Occipital lobe (tissue), 1 donor: ENCODE measurements at regions not wholly inside any gene's neighbourhood (a gene's known extent, or its start where the extent isn't known, plus 50 kb on each side); places are given as distances from the start of the nearest gene placed in this dataset.

ENCODE experiments used
- DNase-seq: peaks from one replicate; lab custom pipeline; 2025; lab: John Stamatoyannopoulos, UW

GRCh38 chr17:51487947-51488346 lies 227.6 kb downstream of the UTP18 start:
- DNase-seq, result no peak

- no peak for DNase-seq
Measured at GRCh38 chr17:51491416-51491815, 231.1 kb downstream of the UTP18 start.

GRCh38 chr17:51493206-51493605 lies 232.9 kb downstream of the UTP18 start:
- DNase-seq, result no peak

- DNase-seq, result no peak
Measured at GRCh38 chr17:51496378-51496777, 236.0 kb downstream of the UTP18 start.

- DNase-seq, result no peak
Measured at GRCh38 chr17:51499897-51500296, 239.6 kb downstream of the UTP18 start.

GRCh38 chr17:51500454-51500853 lies 240.1 kb downstream of the UTP18 start:
- DNase-seq, result no peak

GRCh38 chr17:51505450-51505849 lies 245.1 kb downstream of the UTP18 start:
- DNase-seq, result no peak

GRCh38 chr17:51507444-51507843 lies 247.1 kb downstream of the UTP18 start:
- no peak for DNase-seq

GRCh38 chr17:51508048-51508447 lies 247.7 kb downstream of the UTP18 start:
- DNase-seq, result no peak

- DNase-seq, result no peak
Measured at GRCh38 chr17:51510940-51511339, 250.6 kb downstream of the UTP18 start.

- DNase-seq, result no peak
Measured at GRCh38 chr17:51512220-51512907, 252.0 kb downstream of the UTP18 start.

GRCh38 chr17:51516924-51517323 lies 256.6 kb downstream of the UTP18 start:
- no peak for DNase-seq

- no peak for DNase-seq
Measured at GRCh38 chr17:51524524-51524923, 264.2 kb downstream of the UTP18 start.

GRCh38 chr17:51526507-51526906 lies 266.2 kb downstream of the UTP18 start:
- no peak for DNase-seq

- DNase-seq, result no peak
Measured at GRCh38 chr17:51527225-51527982, 267.1 kb downstream of the UTP18 start.

- no peak for DNase-seq
Measured at GRCh38 chr17:51528111-51528510, 267.8 kb downstream of the UTP18 start.

- DNase-seq, result no peak
Measured at GRCh38 chr17:51533219-51533618, 272.9 kb downstream of the UTP18 start.

GRCh38 chr17:51533821-51534220 lies 273.5 kb downstream of the UTP18 start:
- DNase-seq, result no peak

GRCh38 chr17:51536627-51537026 lies 276.3 kb downstream of the UTP18 start:
- DNase-seq, result no peak

- DNase-seq, result no peak
Measured at GRCh38 chr17:51537996-51538550, 277.7 kb downstream of the UTP18 start.

- DNase-seq, result peak; percentile 7
Measured at GRCh38 chr17:51540151-51540550, 279.8 kb downstream of the UTP18 start.

- no peak for DNase-seq
Measured at GRCh38 chr17:51541215-51541614, 280.9 kb downstream of the UTP18 start.

GRCh38 chr17:51546114-51546513 lies 285.8 kb downstream of the UTP18 start:
- DNase-seq, result no peak
